ENCODE measurements at regions not wholly inside any gene's neighbourhood (a gene's known extent, or its start where the extent isn't known, plus 50 kb on each side); places are given as distances from the start of the nearest gene placed in this dataset.

- H3K9me1 ChIP-seq (ENCODE audit: control insufficient read depth, extremely low read depth, insufficient read depth, low read length) = no peaks in the 10 kb centered on the region
- no peak overlapping the region for H2AFZ ChIP-seq (ENCODE audit: control insufficient read depth, low read length)
- H3K9ac ChIP-seq (ENCODE audit: control insufficient read depth, extremely low read depth, insufficient read depth, low read length) = no peak overlapping the region
- H3K4me3 ChIP-seq (ENCODE audit: control insufficient read depth in 2 of 3, extremely low read depth in 1 of 3, insufficient read depth in 2 of 3, low read depth in 1 of 3, low read length in 3 of 3) = no peak overlapping the region
- no peak for DNase-seq (ENCODE audit: low read depth, low spot score)
- H3K4me2 ChIP-seq (ENCODE audit: control insufficient read depth, extremely low read depth, insufficient read depth, low read depth, low read length) = no peak overlapping the region
- no peak for FAIRE-seq
- no peak overlapping the region for H3K27ac ChIP-seq (ENCODE audit: control insufficient read depth, insufficient read depth, low read length)
- H3K4me1 ChIP-seq (ENCODE audit: control insufficient read depth, extremely low read depth, insufficient read depth, low read length) = no peaks in the 10 kb centered on the region
- no peaks in the 10 kb centered on the region for H3K27me3 ChIP-seq (ENCODE audit: control insufficient read depth, extremely low read depth, insufficient read depth, low read length)
- H3K36me3 ChIP-seq (ENCODE audit: control insufficient read depth in 2 of 2, extremely low read depth in 1 of 2, insufficient read depth in 2 of 2, low read length in 2 of 2) = no peaks in the 10 kb centered on the region
- dilution Hi-C loops (cut with MboI; ENCODE audit: extremely low pct_ligation_motif_present, low sequenced_read_pairs) = no loop called here
- no peaks in the 10 kb centered on the region for H3K9me3 ChIP-seq (ENCODE audit: control insufficient read depth, low read depth, low read length)
- TF ChIP-seq EZH2 (IDR thresholded peaks at IDR 0.05; ENCODE audit: low read length) (no peak), CTCF (optimal IDR thresholded peaks at IDR 0.05 in 1 of 3, IDR thresholded peaks at IDR 0.05 in 1 of 3, conservative IDR thresholded peaks at IDR 0.05 in 1 of 3; ENCODE audit: extremely low read depth in 1 of 3, insufficient read depth in 2 of 3, low read length in 3 of 3) (no peak)
- H3K79me2 ChIP-seq (ENCODE audit: control insufficient read depth, insufficient read depth, low read length) = no peaks in the 10 kb centered on the region
- H4K20me1 ChIP-seq (ENCODE audit: control insufficient read depth, extremely low read depth, insufficient read depth, low read length) = no peaks in the 10 kb centered on the region
Measured at GRCh38 chr6:76942203-76942966, 520.9 kb downstream of the HTR1B start.

GRCh38 chr6:76940191-76940590, 523.1 kb downstream of the HTR1B start:
- no peaks in the 10 kb centered on the region for H3K4me1 ChIP-seq (ENCODE audit: control insufficient read depth, extremely low read depth, insufficient read depth, low read length)
- no peak overlapping the region for H3K27ac ChIP-seq (ENCODE audit: control insufficient read depth, insufficient read depth, low read length)
- no peak for DNase-seq (ENCODE audit: low read depth, low spot score)
- H3K9me1 ChIP-seq (ENCODE audit: control insufficient read depth, extremely low read depth, insufficient read depth, low read length) = no peaks in the 10 kb centered on the region
- no peaks in the 10 kb centered on the region for H4K20me1 ChIP-seq (ENCODE audit: control insufficient read depth, extremely low read depth, insufficient read depth, low read length)
- no peak overlapping the region for H3K4me2 ChIP-seq (ENCODE audit: control insufficient read depth, extremely low read depth, insufficient read depth, low read depth, low read length)
- no peak overlapping the region for H3K4me3 ChIP-seq (ENCODE audit: control insufficient read depth in 2 of 3, extremely low read depth in 1 of 3, insufficient read depth in 2 of 3, low read depth in 1 of 3, low read length in 3 of 3)
- no peaks in the 10 kb centered on the region for H3K27me3 ChIP-seq (ENCODE audit: control insufficient read depth, extremely low read depth, insufficient read depth, low read length)
- no peaks in the 10 kb centered on the region for H3K36me3 ChIP-seq (ENCODE audit: control insufficient read depth in 2 of 2, extremely low read depth in 1 of 2, insufficient read depth in 2 of 2, low read length in 2 of 2)
- FAIRE-seq = no peak
- no peak overlapping the region for H3K9ac ChIP-seq (ENCODE audit: control insufficient read depth, extremely low read depth, insufficient read depth, low read length)
- no peak overlapping the region for H2AFZ ChIP-seq (ENCODE audit: control insufficient read depth, low read length)
- TF ChIP-seq EZH2 (IDR thresholded peaks at IDR 0.05; ENCODE audit: low read length) (no peak), CTCF (optimal IDR thresholded peaks at IDR 0.05 in 1 of 3, IDR thresholded peaks at IDR 0.05 in 1 of 3, conservative IDR thresholded peaks at IDR 0.05 in 1 of 3; ENCODE audit: extremely low read depth in 1 of 3, insufficient read depth in 2 of 3, low read length in 3 of 3) (no peak)
- H3K9me3 ChIP-seq (ENCODE audit: control insufficient read depth, low read depth, low read length) = no peaks in the 10 kb centered on the region
- no peaks in the 10 kb centered on the region for H3K79me2 ChIP-seq (ENCODE audit: control insufficient read depth, insufficient read depth, low read length)
- dilution Hi-C loops (cut with MboI; ENCODE audit: extremely low pct_ligation_motif_present, low sequenced_read_pairs) = no loop called here

Data from keratinocyte (primary cell).